ENCODE measurements at regions not wholly inside any gene's neighbourhood (a gene's known extent, or its start where the extent isn't known, plus 50 kb on each side); places are given as distances from the start of the nearest gene placed in this dataset.

DNA sequence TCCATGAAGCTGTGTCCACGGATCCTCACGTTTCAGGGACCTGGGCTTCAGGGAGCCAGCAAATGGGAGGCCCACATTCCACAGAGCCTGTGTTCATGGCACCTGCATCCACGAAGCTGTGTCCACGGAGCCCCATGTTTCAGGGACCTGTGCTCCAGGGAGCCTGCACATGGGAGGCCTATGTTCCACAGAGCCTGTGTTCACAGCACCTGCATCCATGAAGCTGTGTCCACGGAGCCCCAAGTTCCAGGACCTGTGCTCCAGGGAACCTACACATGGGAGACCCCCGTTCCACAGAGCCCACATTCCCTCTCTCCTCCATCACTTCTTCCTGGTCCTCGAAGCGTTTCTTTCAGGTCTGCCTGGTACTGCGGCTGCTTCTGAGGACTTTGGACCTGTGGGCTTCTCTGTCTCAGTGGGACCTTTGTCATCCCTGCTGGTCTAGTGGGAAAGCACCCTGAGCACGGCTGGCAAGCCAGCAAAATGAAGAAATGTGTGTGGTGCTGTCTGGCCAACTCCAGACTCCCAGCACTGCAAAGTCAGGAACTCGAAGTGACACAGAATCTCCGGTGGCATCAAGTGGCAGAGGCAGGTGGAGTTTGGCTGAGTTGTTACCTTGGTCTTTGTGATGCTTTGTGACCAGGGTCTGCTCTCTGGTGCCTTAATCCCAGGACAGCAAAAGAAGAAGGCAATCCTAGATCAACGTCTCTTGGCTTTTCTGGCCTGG is 245.9 kb downstream of the DLL1 start:
- no peaks in the 10 kb centered on the region for H3K9me3 ChIP-seq (ENCODE audit: control insufficient read depth, insufficient read depth, low read length)
- peaks cover 2% of the 10 kb centered on the region for H3K27me3 ChIP-seq (ENCODE audit: control insufficient read depth, insufficient read depth, low read length)
- H3K27ac Mint-ChIP-seq, result no peak overlapping the region
- H3K9me3 Mint-ChIP-seq, result no peaks in the 10 kb centered on the region
- intact Hi-C loops (cut with micrococcal nuclease), result no loop called here
- H3K27me3 Mint-ChIP-seq (ENCODE audit: low read depth in 2 of 2), result peaks cover 20 to 37% of the 10 kb centered on the region in 2 donors
- no peak overlapping the region for H3K27ac ChIP-seq (ENCODE audit: low read length)
- H3K4me1 ChIP-seq (ENCODE audit: control insufficient read depth, insufficient read depth, low read length), result peaks cover 13% of the 10 kb centered on the region
- no peaks in the 10 kb centered on the region for H3K36me3 ChIP-seq (ENCODE audit: control insufficient read depth, insufficient read depth, low read length)
- 92% methylated on average over 13 of the region's 13 CpGs for WGBS (ENCODE audit: insufficient coverage)
- H3K4me1 Mint-ChIP-seq, result peaks cover 0 to 9% of the 10 kb centered on the region in 2 donors
- TF ChIP-seq, protein P1, sequence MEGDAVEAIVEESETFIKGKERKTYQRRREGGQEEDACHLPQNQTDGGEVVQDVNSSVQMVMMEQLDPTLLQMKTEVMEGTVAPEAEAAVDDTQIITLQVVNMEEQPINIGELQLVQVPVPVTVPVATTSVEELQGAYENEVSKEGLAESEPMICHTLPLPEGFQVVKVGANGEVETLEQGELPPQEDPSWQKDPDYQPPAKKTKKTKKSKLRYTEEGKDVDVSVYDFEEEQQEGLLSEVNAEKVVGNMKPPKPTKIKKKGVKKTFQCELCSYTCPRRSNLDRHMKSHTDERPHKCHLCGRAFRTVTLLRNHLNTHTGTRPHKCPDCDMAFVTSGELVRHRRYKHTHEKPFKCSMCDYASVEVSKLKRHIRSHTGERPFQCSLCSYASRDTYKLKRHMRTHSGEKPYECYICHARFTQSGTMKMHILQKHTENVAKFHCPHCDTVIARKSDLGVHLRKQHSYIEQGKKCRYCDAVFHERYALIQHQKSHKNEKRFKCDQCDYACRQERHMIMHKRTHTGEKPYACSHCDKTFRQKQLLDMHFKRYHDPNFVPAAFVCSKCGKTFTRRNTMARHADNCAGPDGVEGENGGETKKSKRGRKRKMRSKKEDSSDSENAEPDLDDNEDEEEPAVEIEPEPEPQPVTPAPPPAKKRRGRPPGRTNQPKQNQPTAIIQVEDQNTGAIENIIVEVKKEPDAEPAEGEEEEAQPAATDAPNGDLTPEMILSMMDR (IDR thresholded peaks at IDR 0.05), result no peak
- no peak overlapping the region for H3K4me3 Mint-ChIP-seq
- H3K4me3 ChIP-seq (ENCODE audit: low read length), result no peak overlapping the region
- DNase-seq, result no peak
- no peaks in the 10 kb centered on the region for H3K36me3 Mint-ChIP-seq
- no peak for ATAC-seq

GRCh38 chr6:170043881-170044790 is 246.7 kb downstream of the DLL1 start:
- Mint-ChIP-seq H3K36me3 (no peaks in the 10 kb centered on the region), H3K4me3 (no peak overlapping the region), H3K9me3 (no peaks in the 10 kb centered on the region), H3K27me3 (ENCODE audit: low read depth in 2 of 2) (peaks cover 17 to 32% of the 10 kb centered on the region in 2 donors), H3K4me1 (peaks cover 0 to 4% of the 10 kb centered on the region in 2 donors), H3K27ac (no peak overlapping the region)
- intact Hi-C loops (cut with micrococcal nuclease), result no loop called here
- DNase-seq, result no peak
- TF ChIP-seq, protein P1 (IDR thresholded peaks at IDR 0.05), result no peak
- ATAC-seq, result no peak
- peaks cover 4% of the 10 kb centered on the region for H3K4me1 ChIP-seq (ENCODE audit: control insufficient read depth, insufficient read depth, low read length)
- H3K36me3 ChIP-seq (ENCODE audit: control insufficient read depth, insufficient read depth, low read length), result no peaks in the 10 kb centered on the region
- H3K27ac ChIP-seq (ENCODE audit: low read length), result no peak overlapping the region
- H3K9me3 ChIP-seq (ENCODE audit: control insufficient read depth, insufficient read depth, low read length), result no peaks in the 10 kb centered on the region
- H3K4me3 ChIP-seq (ENCODE audit: low read length), result no peak overlapping the region
- H3K27me3 ChIP-seq (ENCODE audit: control insufficient read depth, insufficient read depth, low read length), result peaks cover 2% of the 10 kb centered on the region
- 85% methylated on average over 11 of the region's 11 CpGs for WGBS (ENCODE audit: insufficient coverage)

- intact Hi-C loops (cut with micrococcal nuclease), result no loop called here
- H3K4me3 ChIP-seq (ENCODE audit: low read length), result no peak overlapping the region
- DNase-seq (no peak), ATAC-seq (no peak)
- 92% methylated on average over 21 of the region's 21 CpGs for WGBS (ENCODE audit: insufficient coverage)
- no peak overlapping the region for H3K27ac Mint-ChIP-seq
- H3K27me3 ChIP-seq (ENCODE audit: control insufficient read depth, insufficient read depth, low read length), result no peaks in the 10 kb centered on the region
- H3K36me3 ChIP-seq (ENCODE audit: control insufficient read depth, insufficient read depth, low read length), result no peaks in the 10 kb centered on the region
- H3K36me3 Mint-ChIP-seq, result no peaks in the 10 kb centered on the region
- H3K4me3 Mint-ChIP-seq, result no peak overlapping the region
- H3K9me3 Mint-ChIP-seq, result no peaks in the 10 kb centered on the region
- TF ChIP-seq, protein P1 (IDR thresholded peaks at IDR 0.05), result no peak
- peaks cover 15 to 23% of the 10 kb centered on the region in 2 donors for H3K27me3 Mint-ChIP-seq (ENCODE audit: low read depth in 2 of 2)
- H3K4me1 Mint-ChIP-seq, result no peaks in the 10 kb centered on the region
- H3K4me1 ChIP-seq (ENCODE audit: control insufficient read depth, insufficient read depth, low read length), result no peaks in the 10 kb centered on the region
- H3K9me3 ChIP-seq (ENCODE audit: control insufficient read depth, insufficient read depth, low read length), result no peaks in the 10 kb centered on the region
- no peak overlapping the region for H3K27ac ChIP-seq (ENCODE audit: low read length)
Observed at GRCh38 chr6:170043150-170043819, 247.6 kb downstream of the DLL1 start.

Data from natural killer cell (primary cell).